ENCODE measurements at regions not wholly inside any gene's neighbourhood (a gene's known extent, or its start where the extent isn't known, plus 50 kb on each side); places are given as distances from the start of the nearest gene placed in this dataset.

- WGBS, 2 donors: 74 to 88% methylated on average over 1 of the region's 1 CpG
- TF ChIP-seq POLR2A (IDR thresholded peaks at IDR 0.05) (no peak), EP300 (IDR thresholded peaks at IDR 0.05) (no peak), CTCF (IDR thresholded peaks at IDR 0.05) (no peak)
- Histone ChIP-seq H3K4me3 (no peak overlapping the region), H3K27ac (no peak overlapping the region), H3K27me3 (no peaks in the 10 kb centered on the region), H3K4me1 (peaks cover 0 to 24% (median 0%) of the 10 kb centered on the region in 4 donors), H3K9me3 (no peaks in the 10 kb centered on the region), H3K36me3 (no peaks in the 10 kb centered on the region)
- DNase-seq (ENCODE audit: low spot score in 2 of 2): no peak
Observed at GRCh38 chr10:113473011-113473410, 79.8 kb upstream of the HABP2 start.

- Histone ChIP-seq H3K4me1 (peaks cover 0 to 24% (median 0%) of the 10 kb centered on the region in 4 donors), H3K4me3 (no peak overlapping the region), H3K27me3 (no peaks in the 10 kb centered on the region), H3K9me3 (peaks cover 0 to 3% (median 0%) of the 10 kb centered on the region in 4 donors), H3K27ac (peak overlapping the region in 2 of 4 donors; percentile 26), H3K36me3 (no peaks in the 10 kb centered on the region)
- DNase-seq (ENCODE audit: low spot score in 2 of 2): no peak
- 79 to 82% methylated on average over 3 of the region's 3 CpGs for WGBS, 2 donors
- no peak for TF ChIP-seq EP300 (IDR thresholded peaks at IDR 0.05)
- TF ChIP-seq CTCF (IDR thresholded peaks at IDR 0.05): no peak
- no peak for TF ChIP-seq POLR2A (IDR thresholded peaks at IDR 0.05)
Observed at GRCh38 chr10:113473851-113474250, 79.0 kb upstream of the HABP2 start.

DNA sequence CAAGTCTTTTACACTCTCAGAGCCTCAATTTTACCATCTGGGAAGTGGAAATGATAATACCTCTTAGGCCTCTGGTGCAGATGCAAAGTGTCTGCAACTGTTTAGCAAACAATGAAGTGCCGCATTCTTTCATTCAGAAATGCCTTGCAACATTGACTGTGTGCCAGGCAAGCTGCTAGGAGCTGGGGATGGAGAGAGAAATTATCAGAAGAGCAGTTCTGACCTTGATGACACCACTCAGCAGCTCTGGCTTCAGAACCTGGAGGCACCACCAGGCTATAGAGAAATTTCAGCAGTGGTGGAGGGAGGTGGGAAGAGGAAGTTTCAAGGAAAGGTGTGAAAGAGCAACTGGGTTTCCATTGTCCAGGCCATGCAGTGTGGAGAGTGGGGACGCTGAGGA lies 78.1 kb upstream of the HABP2 start:
- H3K4me1 ChIP-seq: peaks cover 0 to 24% (median 0%) of the 10 kb centered on the region in 4 donors
- 62 to 71% methylated on average over 2 of the region's 2 CpGs for WGBS, 2 donors

GRCh38 chr10:113475381-113475807 lies 77.5 kb upstream of the HABP2 start:
- 47 to 55% methylated on average over 4 of the region's 4 CpGs for WGBS, 2 donors
- H3K4me1 ChIP-seq: peaks cover 0 to 24% (median 0%) of the 10 kb centered on the region in 4 donors
- H3K4me3 ChIP-seq: no peak overlapping the region
- H3K9me3 ChIP-seq: peaks cover 0 to 19% (median 6%) of the 10 kb centered on the region in 4 donors
- H3K27ac ChIP-seq: peak overlapping the region in 1 of 4 donors; percentile 65
- DNase-seq (ENCODE audit: low spot score in 2 of 2): no peak
- TF ChIP-seq EP300 (IDR thresholded peaks at IDR 0.05) (no peak), CTCF (IDR thresholded peaks at IDR 0.05) (no peak)
- H3K27me3 ChIP-seq: no peaks in the 10 kb centered on the region
- H3K36me3 ChIP-seq: no peaks in the 10 kb centered on the region

More for the DNA sequence above, 78.1 kb upstream of the HABP2 start:
- Histone ChIP-seq H3K27ac (peak overlapping the region in 2 of 4 donors; percentile 8 to 26), H3K27me3 (no peaks in the 10 kb centered on the region), H3K4me3 (no peak overlapping the region), H3K9me3 (peaks cover 0 to 12% (median 3%) of the 10 kb centered on the region in 4 donors), H3K36me3 (no peaks in the 10 kb centered on the region)
- TF ChIP-seq EP300 (IDR thresholded peaks at IDR 0.05): no peak
- TF ChIP-seq POLR2A (IDR thresholded peaks at IDR 0.05): no peak
- TF ChIP-seq CTCF (IDR thresholded peaks at IDR 0.05): no peak
- DNase-seq (ENCODE audit: low spot score in 2 of 2): no peak

GRCh38 chr10:113476191-113476590 lies 76.7 kb upstream of the HABP2 start:
- no peak for DNase-seq (ENCODE audit: low spot score in 2 of 2)
- Histone ChIP-seq H3K27me3 (no peaks in the 10 kb centered on the region), H3K9me3 (peaks cover 0 to 26% (median 7%) of the 10 kb centered on the region in 4 donors), H3K4me1 (peaks cover 0 to 24% (median 0%) of the 10 kb centered on the region in 4 donors), H3K27ac (peak overlapping the region in 2 of 4 donors; percentile 49 to 65), H3K36me3 (no peaks in the 10 kb centered on the region), H3K4me3 (peak overlapping the region in 1 of 4 donors; percentile 21)
- WGBS, 2 donors: 29 to 33% methylated on average over 8 of the region's 8 CpGs
- TF ChIP-seq EP300 (IDR thresholded peaks at IDR 0.05) (no peak), CTCF (IDR thresholded peaks at IDR 0.05) (no peak), POLR2A (IDR thresholded peaks at IDR 0.05) (no peak)

Data from tibial nerve (tissue), 4 donors.